ENCODE measurements at regions not wholly inside any gene's neighbourhood (a gene's known extent, or its start where the extent isn't known, plus 50 kb on each side); places are given as distances from the start of the nearest gene placed in this dataset.

DNA sequence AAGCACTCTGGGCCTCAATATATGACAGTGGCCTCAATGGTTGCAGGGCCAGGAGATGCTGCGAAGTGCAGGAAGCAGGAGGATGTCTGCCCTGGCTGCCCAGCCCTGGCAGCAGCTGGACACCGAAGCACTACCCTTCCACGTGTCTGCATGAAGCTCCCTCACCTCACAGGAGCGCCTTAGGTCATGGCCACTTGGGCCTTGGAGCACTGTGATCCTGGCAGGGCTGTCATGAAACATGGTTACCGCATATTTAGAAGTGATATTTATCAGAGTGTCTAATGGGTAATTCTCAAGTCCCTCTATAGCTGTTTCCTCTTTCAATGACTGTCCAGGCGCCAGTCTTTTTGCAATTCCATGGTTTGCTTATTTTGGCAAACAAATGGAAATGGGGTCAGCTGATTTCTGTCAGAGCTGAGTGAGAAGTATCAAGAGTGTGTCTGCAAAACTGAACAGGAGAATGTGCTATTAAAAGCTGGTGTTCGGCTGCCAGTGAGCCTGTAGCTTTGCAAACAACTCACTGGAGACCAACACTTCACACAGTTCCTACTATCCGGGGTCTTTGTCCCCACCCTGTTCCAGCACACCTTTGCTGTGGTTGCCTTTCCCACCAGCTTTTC lies 285.9 kb downstream of the KIF4B start:
- DNase-seq, result no peak

DNA sequence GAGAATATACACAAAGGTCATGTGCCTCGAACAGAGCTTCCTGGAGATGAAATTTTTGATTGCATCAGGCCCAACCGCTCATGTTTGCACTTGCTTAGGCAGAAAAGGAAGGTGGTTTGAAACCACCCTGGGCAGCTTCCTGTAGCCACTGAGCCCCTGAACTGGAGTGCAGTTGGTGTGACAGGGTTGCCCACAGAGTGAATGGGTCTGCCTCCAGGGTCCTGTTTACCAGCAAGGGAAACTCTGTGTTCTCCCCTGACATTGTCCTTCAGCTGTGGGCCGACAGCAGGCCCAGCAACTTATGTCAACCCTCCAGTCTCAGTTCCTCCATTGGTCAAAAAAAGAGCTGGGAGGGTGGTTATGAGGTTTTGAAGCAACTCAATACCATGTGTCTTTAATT lies 289.6 kb downstream of the KIF4B start:
- no peak for DNase-seq

- DNase-seq, result no peak
These were observed 293.7 kb downstream of the KIF4B start for GRCh38 chr5:155307229-155307628.

GRCh38 chr5:155308289-155308688 lies 294.7 kb downstream of the KIF4B start:
- DNase-seq, result no peak

GRCh38 chr5:155309021-155309746 lies 295.6 kb downstream of the KIF4B start:
- no peak for DNase-seq

GRCh38 chr5:155311721-155312120 lies 298.2 kb downstream of the KIF4B start:
- DNase-seq, result no peak

GRCh38 chr5:155313518-155313917 lies 300.0 kb downstream of the KIF4B start:
- DNase-seq, result no peak

DNA sequence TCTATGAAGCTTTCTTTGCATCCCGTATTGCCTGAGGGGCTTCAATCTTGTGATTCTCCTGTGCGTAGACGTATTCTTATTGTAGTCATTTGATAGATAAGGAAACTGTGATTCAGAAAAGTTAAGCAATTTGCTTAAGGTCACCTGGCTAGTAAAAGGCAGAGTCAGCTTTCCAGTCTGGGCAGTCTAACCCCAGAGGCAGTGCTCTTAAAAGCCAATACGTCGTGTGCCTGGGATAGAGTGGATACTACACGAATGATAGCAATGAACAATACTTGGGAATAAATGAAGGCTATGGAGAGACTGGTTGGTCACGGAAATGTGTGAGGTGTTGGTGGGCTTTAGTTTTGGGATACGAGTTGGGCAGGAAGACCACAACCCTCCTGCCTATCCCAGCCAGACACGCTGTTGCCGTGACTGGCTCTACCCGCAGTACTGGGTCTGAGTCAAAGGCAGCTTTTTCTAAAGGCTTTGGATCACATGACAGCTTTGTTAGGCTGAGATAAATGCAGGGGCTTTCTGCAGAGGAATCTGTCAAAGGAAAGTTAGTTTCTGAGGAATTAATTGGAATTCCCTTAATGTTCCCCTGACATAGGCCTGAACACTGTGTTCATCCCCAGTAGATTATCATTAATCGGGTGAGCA lies 302.6 kb downstream of the KIF4B start:
- DNase-seq, result no peak

- DNase-seq, result no peak
These were observed 319.1 kb downstream of the KIF4B start for GRCh38 chr5:155332618-155333017.

- no peak for DNase-seq
These were observed 329.4 kb downstream of the KIF4B start for GRCh38 chr5:155342956-155343355.

- no peak for DNase-seq
These were observed 329.9 kb downstream of the KIF4B start for GRCh38 chr5:155343468-155343867.

- no peak for DNase-seq
These were observed 339.7 kb downstream of the KIF4B start for GRCh38 chr5:155353231-155353630.

DNA sequence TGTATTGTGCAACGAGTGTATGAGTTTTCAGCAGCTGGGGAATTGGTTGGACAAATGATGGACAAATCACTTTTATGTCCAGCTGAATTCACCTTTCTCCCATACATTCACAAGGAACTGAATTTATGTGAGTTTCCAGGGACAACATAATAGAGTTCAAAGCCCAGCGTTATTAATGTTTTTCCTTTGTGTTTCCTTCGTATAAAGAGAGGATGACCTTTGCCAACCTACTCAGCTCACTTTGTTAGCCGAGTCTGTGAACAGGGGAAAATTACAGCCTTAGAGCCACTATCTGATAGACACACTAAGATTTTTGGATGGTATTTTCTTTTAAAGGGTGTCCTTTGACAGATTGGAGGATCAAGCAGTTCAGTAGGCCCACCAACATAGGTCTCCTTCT lies 352.5 kb downstream of the KIF4B start:
- no peak for DNase-seq

DNA sequence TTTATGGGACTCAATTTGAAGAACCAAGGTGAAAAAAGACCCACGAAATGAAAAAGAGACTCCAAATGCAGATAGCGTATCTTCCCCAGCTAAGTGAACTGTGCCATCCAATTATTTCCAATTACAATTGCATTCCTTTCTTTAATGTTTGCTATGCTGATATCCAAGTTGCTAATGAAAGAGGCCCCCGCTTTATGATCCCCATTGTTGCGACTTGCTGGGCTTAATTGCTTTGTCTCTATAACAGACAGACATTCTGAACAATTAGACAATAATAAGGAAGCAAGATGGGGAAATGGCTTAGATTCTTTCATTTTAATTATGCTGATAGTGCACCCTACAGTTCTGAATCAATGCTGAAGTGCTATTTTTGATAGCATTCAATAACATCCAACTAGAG lies 354.3 kb downstream of the KIF4B start:
- DNase-seq, result no peak

- DNase-seq, result no peak
These were observed 354.9 kb downstream of the KIF4B start for GRCh38 chr5:155368490-155368889.

DNA sequence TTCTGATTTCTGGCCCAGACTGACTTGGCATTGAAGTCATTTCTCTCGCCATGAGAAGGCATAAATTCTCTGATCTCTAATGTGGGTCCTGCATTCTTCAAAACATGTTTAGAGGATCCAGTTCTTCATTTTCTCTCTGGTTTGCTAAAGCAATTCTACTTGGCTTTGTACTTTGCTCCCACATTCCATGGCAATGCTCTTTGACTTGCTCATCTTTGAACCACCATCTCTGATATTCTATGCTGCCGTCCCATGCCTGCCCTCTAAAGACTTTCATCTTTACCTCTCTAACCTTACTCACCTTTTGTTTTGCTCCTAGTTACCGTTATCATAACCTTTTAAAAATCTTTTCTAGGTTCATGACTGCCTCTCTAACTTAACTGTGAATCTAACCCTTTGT lies 366.9 kb downstream of the KIF4B start:
- no peak for DNase-seq

DNA sequence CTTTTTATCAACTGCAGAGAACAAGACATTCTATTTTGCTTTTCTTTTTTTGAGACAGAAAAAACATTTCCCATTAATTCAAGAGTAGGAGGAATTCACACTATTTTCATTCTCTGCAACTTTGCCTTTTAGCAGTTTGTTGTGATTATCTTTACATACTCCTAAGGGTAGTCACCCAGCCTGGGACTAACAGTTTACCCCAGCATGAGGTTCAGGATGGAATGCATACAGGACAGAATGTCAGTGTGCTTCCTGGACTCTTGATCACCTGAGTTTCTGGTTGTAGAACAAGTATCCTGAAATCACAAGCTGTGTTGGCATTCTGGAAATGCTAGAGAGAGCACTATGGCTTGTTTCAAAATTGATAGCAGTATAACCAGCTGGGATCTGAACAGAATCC lies 368.1 kb downstream of the KIF4B start:
- no peak for DNase-seq

DNA sequence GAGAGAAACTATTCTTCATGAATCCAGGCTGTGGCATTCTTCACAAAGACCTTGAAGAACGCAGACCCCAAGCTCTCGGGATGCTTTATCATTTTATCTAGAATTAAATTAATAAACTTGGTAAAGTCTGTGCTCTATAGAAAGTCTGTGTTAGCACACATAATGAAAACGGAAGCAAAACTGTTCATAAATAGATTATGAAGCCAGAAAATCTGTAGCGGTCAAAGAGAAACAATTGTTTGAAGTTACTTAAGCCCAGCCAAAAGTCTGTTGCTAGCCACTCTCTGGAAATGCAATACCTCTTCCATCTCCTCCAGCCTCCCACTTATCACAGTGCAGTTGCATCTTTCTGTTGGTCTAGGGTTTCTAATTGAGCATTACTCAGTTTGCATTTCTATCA lies 375.9 kb downstream of the KIF4B start:
- DNase-seq, result no peak

GRCh38 chr5:155394727-155395126 lies 381.2 kb downstream of the KIF4B start:
- DNase-seq, result no peak

DNA sequence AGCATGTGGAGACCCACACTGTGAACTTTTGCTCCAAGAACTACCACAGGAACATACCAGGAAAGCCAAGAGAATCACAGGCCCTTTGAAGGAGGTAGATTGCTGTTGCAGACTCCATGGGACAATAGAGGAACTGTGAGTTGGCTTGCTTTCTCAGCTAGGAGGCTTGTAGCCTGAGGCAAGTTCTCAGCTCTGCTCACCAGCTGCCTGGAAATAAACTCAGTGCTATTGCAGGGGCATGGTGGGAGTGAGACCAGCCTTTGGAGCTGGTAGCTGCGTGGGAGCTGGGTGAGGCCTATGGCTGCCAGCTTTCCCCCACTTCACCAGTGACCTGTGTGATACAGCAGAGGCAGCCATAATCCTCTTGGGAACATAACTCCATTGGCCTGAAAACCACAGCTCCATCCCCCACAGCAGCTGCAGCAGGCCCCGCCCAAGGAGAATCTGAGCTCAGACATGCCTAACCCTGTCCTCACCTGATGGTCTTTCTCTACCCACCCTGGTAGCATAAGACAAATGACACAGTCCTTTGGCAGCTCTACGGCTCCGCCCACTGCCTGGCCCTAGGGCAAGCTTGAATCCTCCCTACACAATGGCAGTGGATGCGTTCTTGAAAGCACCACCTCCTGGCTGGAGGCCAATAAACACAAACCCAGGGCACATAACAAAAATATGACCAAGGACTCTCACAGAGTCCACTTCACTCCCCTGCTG lies 389.5 kb downstream of the KIF4B start:
- no peak for DNase-seq

DNA sequence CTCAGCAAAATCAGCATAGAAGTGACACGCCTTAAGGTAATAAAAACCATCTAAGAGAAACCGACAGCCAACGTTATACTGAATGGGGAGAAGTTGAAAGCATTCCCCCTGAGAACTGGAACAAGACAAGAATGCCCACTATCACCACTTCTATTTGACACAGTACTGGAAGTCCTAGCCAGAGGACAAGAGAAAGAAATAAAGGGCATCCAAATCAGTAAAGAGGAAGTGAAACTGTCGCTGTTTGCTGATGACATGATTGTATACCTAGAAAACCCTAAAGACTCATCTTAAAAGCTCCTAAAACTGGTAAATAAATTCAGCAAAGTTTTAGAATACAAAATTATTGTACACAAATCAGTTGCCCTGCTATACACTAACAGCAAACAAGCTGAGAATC lies 393.3 kb downstream of the KIF4B start:
- no peak for DNase-seq

DNA sequence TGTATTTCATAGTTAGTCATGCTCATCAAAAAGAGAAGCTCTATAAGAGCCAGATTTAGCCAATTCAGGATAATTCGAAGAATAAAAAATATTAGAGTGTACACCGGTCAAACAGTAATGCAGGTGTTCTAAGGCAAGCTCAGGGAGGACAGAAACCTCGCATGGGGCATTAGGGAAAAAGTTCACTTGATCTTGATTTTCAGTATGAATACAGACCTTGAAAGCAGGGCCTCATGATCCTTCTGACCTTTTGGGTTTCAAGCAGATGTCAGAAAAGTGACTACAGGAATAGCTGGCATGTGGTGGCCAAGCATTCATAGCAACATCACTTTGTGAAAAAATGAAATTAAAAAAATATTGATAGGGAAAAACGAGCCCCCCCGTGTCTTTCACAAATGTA lies 394.9 kb downstream of the KIF4B start:
- DNase-seq, result no peak

GRCh38 chr5:155416765-155417164 lies 403.2 kb downstream of the KIF4B start:
- DNase-seq, result no peak
